Neural cell (in vitro differentiated cells): ENCODE measurements at regions not wholly inside any gene's neighbourhood (a gene's known extent, or its start where the extent isn't known, plus 50 kb on each side); places are given as distances from the start of the nearest gene placed in this dataset.

Experiments
- H2AFZ ChIP-seq: fragments of 200-600, 300-800 bp; sonication (generic), shearing (Covaris generic); 2 replicates; pipeline ENCODE4 v1.6.0; 2014; ENCODE audit warnings: low read depth, mild to moderate bottlenecking, antibody characterized with exemption, low read length, moderate library complexity
- H3F3A ChIP-seq: fragments of 200-600 bp; shearing (Covaris generic); 2 replicates; pipeline ENCODE4 v1.6.1; 2016; ENCODE audit warnings: mild to moderate bottlenecking, moderate library complexity, mixed read lengths, antibody characterized with exemption, low read length; ENCODE audit not compliant: insufficient read depth, poor library complexity, severe bottlenecking
- H3K27ac ChIP-seq: fragments of 200-600, 300-800 bp; sonication (generic), shearing (Covaris generic); 2 replicates; pipeline ENCODE4 v1.5.1; 2014; ENCODE audit warnings: mild to moderate bottlenecking, low read length, moderate library complexity
- H3K27me3 ChIP-seq: fragments of 300-800, 200-600 bp; sonication (generic), shearing (Covaris generic); 2 replicates; pipeline ENCODE4 v1.6.0; 2014; ENCODE audit warnings: mild to moderate bottlenecking, low read depth, low read length, moderate library complexity; ENCODE audit not compliant: insufficient read depth
- H3K36me3 ChIP-seq: fragments of 300-800, 200-600 bp; sonication (generic), shearing (Covaris generic); 2 replicates; pipeline ENCODE4 v1.5.1; 2014; ENCODE audit warnings: mild to moderate bottlenecking, antibody characterized with exemption, low read length, moderate library complexity; ENCODE audit not compliant: insufficient read depth
- H3K4me2 ChIP-seq: fragments of 300-800, 200-600 bp; sonication (generic), shearing (Covaris generic); 2 replicates; pipeline ENCODE4 v1.6.0; 2014; ENCODE audit warnings: mild to moderate bottlenecking, low read length
- H3K4me3 ChIP-seq: fragments of 300-800, 200-600 bp; sonication (generic), shearing (Covaris generic); 2 replicates; pipeline ENCODE4 v1.5.1; 2014; ENCODE audit warnings: mild to moderate bottlenecking, low read length, moderate library complexity
- H3K79me2 ChIP-seq: fragments of 200-600 bp; shearing (Covaris generic); replicated peaks from 2 replicates; pipeline ENCODE4 v1.6.0; 2014; ENCODE audit warnings: mild to moderate bottlenecking, low read length, moderate library complexity; ENCODE audit not compliant: insufficient read depth
- H3K9ac ChIP-seq: fragments of 300-800, 200-600 bp; sonication (generic), shearing (Covaris generic); 2 replicates; pipeline ENCODE4 v1.6.1; 2016; ENCODE audit warnings: mild to moderate bottlenecking, low read length, mixed read lengths
- H3K9me2 ChIP-seq: fragments of 200-600 bp; shearing (Covaris generic); 2 replicates; pipeline ENCODE4 v1.6.1; 2016; ENCODE audit warnings: mild to moderate bottlenecking, low read length, mixed read lengths; ENCODE audit not compliant: insufficient read depth
- H3K9me3 ChIP-seq: fragments of 200-600, 300-800 bp; sonication (generic), shearing (Covaris generic); 2 replicates; pipeline ENCODE4 v1.6.1; 2016; ENCODE audit warnings: mild to moderate bottlenecking, mixed run types, low read length, moderate library complexity, mixed read lengths
- H4K20me1 ChIP-seq: fragments of 200-600 bp; shearing (Covaris generic); 2 replicates; pipeline ENCODE4 v1.6.1; 2016; ENCODE audit warnings: mild to moderate bottlenecking, mixed run types; ENCODE audit not compliant: insufficient read depth
- EP300 ChIP-seq: fragments of 450-650 bp; conservative IDR thresholded peaks from 2 replicates; pipeline ENCODE4 v1.6.1; 2014; ENCODE audit warnings: antibody characterized with exemption, mild to moderate bottlenecking, moderate library complexity; ENCODE audit not compliant: poor library complexity, severe bottlenecking
- EZH2 ChIP-seq: fragments of 200-600, 300-800 bp; shearing (Covaris generic), sonication (generic); IDR thresholded peaks from 2 replicates; pipeline ENCODE4 v1.6.1; 2014; ENCODE audit warnings: antibody characterized with exemption, low read length, borderline replicate concordance, mild to moderate bottlenecking; ENCODE audit not compliant: insufficient read depth, poor library complexity, severe bottlenecking
- MXI1 ChIP-seq: fragments of 450-650 bp; conservative IDR thresholded peaks from 2 replicates; pipeline ENCODE4 v1.6.1; 2014; ENCODE audit warnings: antibody characterized with exemption, mild to moderate bottlenecking; ENCODE audit not compliant: poor library complexity, severe bottlenecking
- POLR2AphosphoS5 ChIP-seq: IDR thresholded peaks from 2 replicates; pipeline ENCODE4 v1.6.1; 2012
- RAD21 ChIP-seq: fragments of 450-650 bp; conservative IDR thresholded peaks from 2 replicates; pipeline ENCODE4 v1.6.1; 2014; ENCODE audit warnings: antibody characterized with exemption, mild to moderate bottlenecking, moderate library complexity
- SMC3 ChIP-seq: fragments of 450-650 bp; conservative IDR thresholded peaks from 2 replicates; pipeline ENCODE4 v1.6.1; 2014; ENCODE audit warnings: antibody characterized with exemption, mild to moderate bottlenecking, moderate library complexity; ENCODE audit not compliant: poor library complexity
- TAF1 ChIP-seq: IDR thresholded peaks from 2 replicates; pipeline ENCODE4 v1.6.1; 2012; ENCODE audit warnings: low read depth
- TF ChIP-seq, protein P1 (sequence below): IDR thresholded peaks from 2 replicates; pipeline ENCODE4 v1.6.1; 2012; ENCODE audit warnings: borderline replicate concordance
- TF ChIP-seq, protein P2 (sequence below): fragments of 450-650 bp; IDR thresholded peaks from 2 replicates; pipeline ENCODE4 v1.5.1; 2014; ENCODE audit warnings: antibody characterized with exemption, mild to moderate bottlenecking, moderate library complexity; ENCODE audit not compliant: poor library complexity, severe bottlenecking

DNA sequence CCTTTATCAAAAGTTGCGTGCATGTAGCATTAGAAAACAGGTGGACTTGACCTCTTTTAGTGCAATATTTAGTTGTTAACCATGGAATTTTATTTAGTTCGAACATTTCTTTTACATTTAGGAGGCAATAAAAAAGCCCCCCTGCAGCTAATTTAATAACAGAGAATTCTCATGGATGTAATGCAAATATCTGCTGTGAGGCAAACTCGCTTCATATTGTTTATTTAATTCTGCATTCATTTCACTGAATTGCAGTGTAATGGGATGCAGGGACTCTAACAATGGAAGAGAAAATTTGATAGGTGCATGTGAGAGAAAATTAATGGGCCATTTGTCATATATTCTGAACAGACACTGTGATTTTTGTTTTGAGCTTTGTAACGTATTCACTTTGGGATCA, 205.1 kb upstream of the CHD1 start:
- H3K9me3 ChIP-seq, result no peaks in the 10 kb centered on the region
- H3K9me2 ChIP-seq, result no peaks in the 10 kb centered on the region
- no peaks in the 10 kb centered on the region for H3K36me3 ChIP-seq
- TF ChIP-seq EZH2, result no peak
- TF ChIP-seq, protein P1, sequence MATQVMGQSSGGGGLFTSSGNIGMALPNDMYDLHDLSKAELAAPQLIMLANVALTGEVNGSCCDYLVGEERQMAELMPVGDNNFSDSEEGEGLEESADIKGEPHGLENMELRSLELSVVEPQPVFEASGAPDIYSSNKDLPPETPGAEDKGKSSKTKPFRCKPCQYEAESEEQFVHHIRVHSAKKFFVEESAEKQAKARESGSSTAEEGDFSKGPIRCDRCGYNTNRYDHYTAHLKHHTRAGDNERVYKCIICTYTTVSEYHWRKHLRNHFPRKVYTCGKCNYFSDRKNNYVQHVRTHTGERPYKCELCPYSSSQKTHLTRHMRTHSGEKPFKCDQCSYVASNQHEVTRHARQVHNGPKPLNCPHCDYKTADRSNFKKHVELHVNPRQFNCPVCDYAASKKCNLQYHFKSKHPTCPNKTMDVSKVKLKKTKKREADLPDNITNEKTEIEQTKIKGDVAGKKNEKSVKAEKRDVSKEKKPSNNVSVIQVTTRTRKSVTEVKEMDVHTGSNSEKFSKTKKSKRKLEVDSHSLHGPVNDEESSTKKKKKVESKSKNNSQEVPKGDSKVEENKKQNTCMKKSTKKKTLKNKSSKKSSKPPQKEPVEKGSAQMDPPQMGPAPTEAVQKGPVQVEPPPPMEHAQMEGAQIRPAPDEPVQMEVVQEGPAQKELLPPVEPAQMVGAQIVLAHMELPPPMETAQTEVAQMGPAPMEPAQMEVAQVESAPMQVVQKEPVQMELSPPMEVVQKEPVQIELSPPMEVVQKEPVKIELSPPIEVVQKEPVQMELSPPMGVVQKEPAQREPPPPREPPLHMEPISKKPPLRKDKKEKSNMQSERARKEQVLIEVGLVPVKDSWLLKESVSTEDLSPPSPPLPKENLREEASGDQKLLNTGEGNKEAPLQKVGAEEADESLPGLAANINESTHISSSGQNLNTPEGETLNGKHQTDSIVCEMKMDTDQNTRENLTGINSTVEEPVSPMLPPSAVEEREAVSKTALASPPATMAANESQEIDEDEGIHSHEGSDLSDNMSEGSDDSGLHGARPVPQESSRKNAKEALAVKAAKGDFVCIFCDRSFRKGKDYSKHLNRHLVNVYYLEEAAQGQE, result no peak
- TF ChIP-seq, protein P2, sequence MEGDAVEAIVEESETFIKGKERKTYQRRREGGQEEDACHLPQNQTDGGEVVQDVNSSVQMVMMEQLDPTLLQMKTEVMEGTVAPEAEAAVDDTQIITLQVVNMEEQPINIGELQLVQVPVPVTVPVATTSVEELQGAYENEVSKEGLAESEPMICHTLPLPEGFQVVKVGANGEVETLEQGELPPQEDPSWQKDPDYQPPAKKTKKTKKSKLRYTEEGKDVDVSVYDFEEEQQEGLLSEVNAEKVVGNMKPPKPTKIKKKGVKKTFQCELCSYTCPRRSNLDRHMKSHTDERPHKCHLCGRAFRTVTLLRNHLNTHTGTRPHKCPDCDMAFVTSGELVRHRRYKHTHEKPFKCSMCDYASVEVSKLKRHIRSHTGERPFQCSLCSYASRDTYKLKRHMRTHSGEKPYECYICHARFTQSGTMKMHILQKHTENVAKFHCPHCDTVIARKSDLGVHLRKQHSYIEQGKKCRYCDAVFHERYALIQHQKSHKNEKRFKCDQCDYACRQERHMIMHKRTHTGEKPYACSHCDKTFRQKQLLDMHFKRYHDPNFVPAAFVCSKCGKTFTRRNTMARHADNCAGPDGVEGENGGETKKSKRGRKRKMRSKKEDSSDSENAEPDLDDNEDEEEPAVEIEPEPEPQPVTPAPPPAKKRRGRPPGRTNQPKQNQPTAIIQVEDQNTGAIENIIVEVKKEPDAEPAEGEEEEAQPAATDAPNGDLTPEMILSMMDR, result no peak
- no peak for TF ChIP-seq RAD21
- TF ChIP-seq MXI1, result no peak
- no peak for TF ChIP-seq EP300
- TF ChIP-seq TAF1, result no peak
- TF ChIP-seq SMC3, result no peak
- TF ChIP-seq POLR2AphosphoS5, result no peak
- H3F3A ChIP-seq, result no peaks in the 10 kb centered on the region
- H4K20me1 ChIP-seq, result no peaks in the 10 kb centered on the region
- no peaks in the 10 kb centered on the region for H3K27me3 ChIP-seq
- no peak overlapping the region for H3K27ac ChIP-seq
- H3K4me3 ChIP-seq, result no peak overlapping the region
- no peak overlapping the region for H2AFZ ChIP-seq
- H3K9ac ChIP-seq, result no peak overlapping the region
- H3K4me2 ChIP-seq, result no peak overlapping the region
- H3K79me2 ChIP-seq, result no peaks in the 10 kb centered on the region

DNA sequence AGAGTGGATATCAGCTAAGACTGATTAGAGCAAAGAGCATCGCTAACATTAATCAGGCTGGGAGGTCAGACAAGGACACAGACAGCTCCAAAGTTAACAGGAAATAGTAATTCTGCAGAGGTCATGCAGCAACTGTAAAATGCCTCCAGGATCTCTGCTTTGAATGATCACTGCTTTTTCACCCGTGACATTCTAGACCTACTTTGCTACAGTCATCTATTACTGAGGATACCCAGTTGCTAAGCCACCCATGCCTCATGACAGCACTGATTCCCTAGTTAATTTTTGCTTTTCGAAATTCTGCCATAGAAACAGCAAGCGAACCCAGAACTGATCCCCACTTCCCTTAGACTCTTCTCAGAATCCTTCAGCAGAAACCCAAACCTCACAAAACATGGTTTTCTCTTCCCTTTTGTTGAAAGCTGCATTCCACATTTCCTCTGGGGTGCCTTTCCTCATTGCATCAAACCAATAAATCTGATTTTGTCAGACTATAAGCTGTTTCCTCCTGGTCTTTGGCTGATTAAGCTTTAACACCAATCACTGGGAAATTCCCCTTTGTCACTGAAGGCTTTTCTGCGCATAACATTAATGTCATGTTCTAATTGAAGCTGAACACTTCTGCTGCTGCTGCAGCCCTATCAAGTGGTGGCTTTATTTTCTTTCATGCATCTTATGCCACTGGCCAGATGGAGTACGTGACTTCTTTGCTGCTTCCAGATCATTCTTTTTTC, 201.1 kb upstream of the CHD1 start:
- Histone ChIP-seq H3K9me3 (no peaks in the 10 kb centered on the region), H3K36me3 (no peaks in the 10 kb centered on the region), H4K20me1 (no peaks in the 10 kb centered on the region), H3K9me2 (no peaks in the 10 kb centered on the region), H3K4me2 (no peak overlapping the region), H2AFZ (no peak overlapping the region), H3K9ac (no peak overlapping the region), H3K4me3 (no peak overlapping the region), H3K79me2 (no peaks in the 10 kb centered on the region), H3K27ac (no peak overlapping the region), H3K27me3 (no peaks in the 10 kb centered on the region), H3F3A (no peaks in the 10 kb centered on the region)
- TF ChIP-seq POLR2AphosphoS5 (no peak), RAD21 (no peak), MXI1 (no peak), TAF1 (no peak), EP300 (no peak)
- TF ChIP-seq, protein P2, result no peak
